Spleen (tissue), 11 donors: ENCODE measurements at regions not wholly inside any gene's neighbourhood (a gene's known extent, or its start where the extent isn't known, plus 50 kb on each side); places are given as distances from the start of the nearest gene placed in this dataset.

Source experiments
- DNase-seq: peaks from one replicate; pipeline ENCODE4 v3.0.0-alpha.2; 2020
- H3K27ac ChIP-seq, 8 donors: fragments of 200-600 bp; sonication (generic) in 7 of 8; 1 replicate in 4 of 8; 2 replicates in 4 of 8; pipeline versions ENCODE4 v1.5.0 to v1.8.0; 2016 to 2021; ENCODE audit warnings: inconsistent platforms in 4 of 8, mild to moderate bottlenecking in 4 of 8, moderate library complexity in 1 of 8
- H3K27me3 ChIP-seq, 7 donors: fragments of 200-600 bp; sonication (generic) in 6 of 7; replicated peaks in 1 of 7; 1 replicate in 4 of 7; 2 replicates in 3 of 7; pipeline versions ENCODE4 v1.5.0 to v1.8.0; 2016 to 2021; ENCODE audit warnings: inconsistent platforms in 3 of 7, mild to moderate bottlenecking in 1 of 7
- H3K36me3 ChIP-seq, 6 donors: fragments of 200-600 bp; sonication (generic) in 5 of 6; 1 replicate in 4 of 6; 2 replicates in 2 of 6; pipeline versions ENCODE4 v1.5.0 to v1.8.0; 2016 to 2021; ENCODE audit warnings: inconsistent platforms in 2 of 6
- H3K4me1 ChIP-seq, 6 donors: fragments of 200-600 bp; sonication (generic) in 5 of 6; 1 replicate in 3 of 6; 2 replicates in 3 of 6; pipeline versions ENCODE4 v1.5.0 to v1.8.0; 2016 to 2021; ENCODE audit warnings: inconsistent platforms in 3 of 6
- H3K4me3 ChIP-seq, 8 donors: fragments of 200-600 bp; sonication (generic) in 7 of 8; 1 replicate in 4 of 8; 2 replicates in 4 of 8; pipeline versions ENCODE4 v1.5.0 to v1.8.0; 2016 to 2021; ENCODE audit warnings: inconsistent platforms in 4 of 8, mild to moderate bottlenecking in 4 of 8, moderate library complexity in 2 of 8
- H3K9me3 ChIP-seq, 8 donors: fragments of 200-600 bp; sonication (generic) in 7 of 8; 1 replicate in 4 of 8; 2 replicates in 4 of 8; pipeline versions ENCODE4 v1.5.0 to v1.8.0; 2016 to 2021; ENCODE audit warnings: inconsistent platforms in 4 of 8
- CTCF ChIP-seq, 11 experiments: fragments of 200-600 bp in 7 of 11; fragments of 450-650 bp in 4 of 11; sonication (generic) in 4 of 11; IDR thresholded peaks in 8 of 11; conservative IDR thresholded peaks in 3 of 11; 1 replicate in 7 of 11; 2 replicates in 4 of 11; pipeline versions ENCODE4 v1.4.0 to v1.8.0; 2016 to 2021; ENCODE audit warnings: antibody characterized with exemption in 11 of 11, inconsistent platforms in 4 of 11, mild to moderate bottlenecking in 1 of 11
- POLR2A ChIP-seq, 3 donors: fragments of 450-650 bp; IDR thresholded peaks; one replicate each; pipeline ENCODE4 v1.5.1; 2017; ENCODE audit warnings: antibody characterized with exemption in 3 of 3, mild to moderate bottlenecking in 1 of 3
- POLR2AphosphoS5 ChIP-seq, 3 donors: sonication (generic); formaldehyde crosslinking; IDR thresholded peaks; one replicate each; pipeline ENCODE4 v1.5.1; 2017; ENCODE audit warnings: antibody characterized with exemption in 3 of 3
- WGBS, 5 donors: extraction: QIAGEN DNeasy Blood & Tissue Kit in 3 of 5; methylation state at CpG; one replicate each; pipeline versions ENCODE4 v1.1.5 to v1.1.7; 2013 to 2018; 5-methylcytosine and 5-hydroxymethylcytosine counted together
- intact Hi-C: fragments of 100-400 bp; cut with DNase I; formaldehyde crosslinking; loops from one replicate; pipeline ENCODE4 v1.15.0; 2023; ENCODE audit warnings: low total_unique reads
- donor health status: healthy with polysubstance abuse.
- donor health status: DM: no; HTN: no; CAD: no; lungs with moderate emphysema.
- donor health status: DM: no; HTN: no; CAD: no.
- donor health status: Bipolar disorder and iron deficiency.
- donor health status: healthy.
- donor health status: DM: no; HTN: no; CAD: no.
- donor health status: DM: yes; HTN: yes; CAD: no.

GRCh38 chr14:62322216-62322615 lies 560.0 kb downstream of the SNAPC1 start:
- no peak overlapping the region for H3K4me3 ChIP-seq
- H3K27me3 ChIP-seq = no peaks in the 10 kb centered on the region
- no peak for TF ChIP-seq POLR2AphosphoS5 (IDR thresholded peaks at IDR 0.05)
- TF ChIP-seq POLR2A (IDR thresholded peaks at IDR 0.05) = no peak
- TF ChIP-seq CTCF (IDR thresholded peaks at IDR 0.05 in 8 of 11, conservative IDR thresholded peaks at IDR 0.05 in 3 of 11) = no peak
- no peaks in the 10 kb centered on the region for H3K36me3 ChIP-seq
- intact Hi-C loops = no loop called here
- DNase-seq = no peak
- 83 to 86% (median 85%) methylated on average over 6 of the region's 6 CpGs for WGBS, 5 donors
- H3K4me1 ChIP-seq = no peaks in the 10 kb centered on the region
- peaks cover 0 to 20% (median 3%) of the 10 kb centered on the region in 8 donors for H3K9me3 ChIP-seq
- no peak overlapping the region for H3K27ac ChIP-seq

- no peaks in the 10 kb centered on the region for H3K27me3 ChIP-seq
- peaks cover 0 to 43% (median 23%) of the 10 kb centered on the region in 8 donors for H3K9me3 ChIP-seq
- 41 to 80% (median 44%) methylated on average over 2 of the region's 2 CpGs for WGBS, 5 donors
- no peak for DNase-seq
- no peak overlapping the region for H3K4me3 ChIP-seq
- no peak for TF ChIP-seq POLR2A (IDR thresholded peaks at IDR 0.05)
- no peak for TF ChIP-seq POLR2AphosphoS5 (IDR thresholded peaks at IDR 0.05)
- TF ChIP-seq CTCF (IDR thresholded peaks at IDR 0.05 in 8 of 11, conservative IDR thresholded peaks at IDR 0.05 in 3 of 11) = no peak
- no peaks in the 10 kb centered on the region for H3K36me3 ChIP-seq
- no peaks in the 10 kb centered on the region for H3K4me1 ChIP-seq
- no peak overlapping the region for H3K27ac ChIP-seq
- intact Hi-C loops = no loop called here
Observed at GRCh38 chr14:62329427-62329826, 567.2 kb downstream of the SNAPC1 start.

DNA sequence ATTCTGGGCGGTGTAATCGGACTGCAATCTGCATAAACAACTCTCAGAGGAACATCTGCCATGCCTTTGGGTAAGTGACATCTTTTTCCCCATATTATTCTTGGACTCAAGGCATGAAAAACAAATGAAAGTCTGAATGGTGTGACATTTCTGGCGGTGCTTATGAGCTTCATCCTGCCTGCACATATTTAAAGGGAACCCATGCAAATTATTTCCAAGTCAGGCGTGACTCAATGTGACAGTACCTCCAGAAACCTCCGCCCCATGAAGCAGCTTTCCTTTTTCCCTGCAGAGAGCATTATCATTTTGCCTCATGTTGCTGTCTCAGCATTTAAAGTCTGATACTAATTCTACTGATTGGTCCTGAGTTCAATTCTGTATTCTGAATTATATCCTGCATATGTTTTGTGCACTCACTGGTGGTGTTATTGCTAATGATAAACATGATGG lies 585.4 kb downstream of the SNAPC1 start:
- TF ChIP-seq POLR2AphosphoS5 (IDR thresholded peaks at IDR 0.05) = no peak
- no peak for TF ChIP-seq POLR2A (IDR thresholded peaks at IDR 0.05)
- no peak for TF ChIP-seq CTCF (IDR thresholded peaks at IDR 0.05 in 8 of 11, conservative IDR thresholded peaks at IDR 0.05 in 3 of 11)
- intact Hi-C loops = no loop called here
- 74 to 92% (median 83%) methylated on average over 5 of the region's 5 CpGs for WGBS, 5 donors
- H3K4me1 ChIP-seq = no peaks in the 10 kb centered on the region
- no peak for DNase-seq
- peaks cover 0 to 15% (median 14%) of the 10 kb centered on the region in 8 donors for H3K9me3 ChIP-seq
- H3K27me3 ChIP-seq = no peaks in the 10 kb centered on the region
- H3K27ac ChIP-seq = no peak overlapping the region
- H3K36me3 ChIP-seq = no peaks in the 10 kb centered on the region
- H3K4me3 ChIP-seq = no peak overlapping the region

DNA sequence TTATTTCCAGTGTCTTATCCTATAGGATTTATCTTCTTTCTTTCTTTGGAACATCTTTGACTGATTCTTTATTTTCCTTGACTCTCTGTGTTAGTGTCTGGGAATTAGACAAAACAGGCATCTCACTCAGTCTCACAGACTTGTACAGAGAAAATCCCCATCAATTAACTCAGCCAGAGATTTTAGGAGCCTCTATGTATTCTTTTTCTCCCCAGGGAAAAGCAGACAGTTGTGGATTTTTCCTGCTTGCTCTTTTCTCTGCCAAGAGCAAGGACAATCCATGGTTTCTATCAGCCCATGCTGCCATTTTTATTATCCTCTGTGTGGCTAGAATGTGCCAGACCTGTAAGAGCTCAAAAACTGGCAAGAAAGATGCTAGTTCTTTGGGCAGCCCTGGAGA lies 595.1 kb downstream of the SNAPC1 start:
- intact Hi-C loops = no loop called here
- H3K27me3 ChIP-seq = no peaks in the 10 kb centered on the region
- H3K4me3 ChIP-seq = no peak overlapping the region
- TF ChIP-seq CTCF (IDR thresholded peaks at IDR 0.05 in 8 of 11, conservative IDR thresholded peaks at IDR 0.05 in 3 of 11) (no peak), POLR2AphosphoS5 (IDR thresholded peaks at IDR 0.05) (no peak), POLR2A (IDR thresholded peaks at IDR 0.05) (no peak)
- H3K36me3 ChIP-seq = no peaks in the 10 kb centered on the region
- no peak overlapping the region for H3K27ac ChIP-seq
- DNase-seq = no peak
- H3K9me3 ChIP-seq = peaks cover 6 to 57% (median 55%) of the 10 kb centered on the region in 8 donors
- no peaks in the 10 kb centered on the region for H3K4me1 ChIP-seq
